Germinal center (tissue), 1 donor: ENCODE measurements at regions not wholly inside any gene's neighbourhood (a gene's known extent, or its start where the extent isn't known, plus 50 kb on each side); places are given as distances from the start of the nearest gene placed in this dataset.
"Not testable (repeated sequence)": the region's sequence is repeated elsewhere in the genome, so short reads cannot be mapped to it uniquely, and the experiment has no call there.

Experiments used
- DNase-seq: peaks from one replicate; pipeline ENCODE4 v3.0.0; 2012; ENCODE audit warnings: mixed read lengths, low spot score

DNA sequence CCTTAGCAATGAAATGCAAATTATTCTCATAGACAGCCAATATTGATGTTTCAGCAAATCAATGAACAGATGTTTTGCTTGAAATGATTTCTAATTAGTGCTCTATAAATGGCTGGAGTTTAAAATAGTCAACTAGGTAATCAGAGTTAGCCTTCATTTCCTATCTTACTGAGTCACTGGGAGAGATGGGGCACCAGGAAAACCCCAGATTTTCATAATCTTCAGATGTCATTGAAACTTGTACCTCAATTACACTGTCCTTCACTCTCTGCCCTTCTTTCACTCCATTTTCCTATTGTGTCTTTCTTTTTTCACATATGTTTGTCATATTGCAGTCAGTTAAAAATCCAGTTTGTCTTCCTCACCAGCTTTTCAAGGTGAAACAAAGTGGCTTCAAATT, 92.7 kb downstream of the C12orf75 start:
- DNase-seq: no peak

DNA sequence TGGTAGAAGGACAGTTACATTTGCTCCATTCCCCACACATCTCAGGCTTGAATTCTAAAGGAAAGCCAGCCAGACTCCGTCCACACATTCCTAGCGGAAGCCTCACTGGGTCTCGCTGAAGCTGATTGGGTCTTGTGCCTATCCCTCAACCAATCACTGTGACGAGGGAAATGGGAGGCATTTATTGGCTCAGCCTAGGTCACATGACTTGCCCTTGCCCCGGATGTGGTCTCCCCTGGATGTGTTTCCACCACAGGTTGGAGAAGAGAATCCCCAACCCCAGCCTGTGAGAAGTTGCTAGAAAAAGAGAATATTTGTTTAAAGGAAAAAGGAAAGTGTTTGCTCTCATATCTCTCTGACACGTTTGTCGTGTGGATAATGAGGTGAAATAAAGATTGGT, 93.4 kb downstream of the C12orf75 start:
- no peak for DNase-seq

DNA sequence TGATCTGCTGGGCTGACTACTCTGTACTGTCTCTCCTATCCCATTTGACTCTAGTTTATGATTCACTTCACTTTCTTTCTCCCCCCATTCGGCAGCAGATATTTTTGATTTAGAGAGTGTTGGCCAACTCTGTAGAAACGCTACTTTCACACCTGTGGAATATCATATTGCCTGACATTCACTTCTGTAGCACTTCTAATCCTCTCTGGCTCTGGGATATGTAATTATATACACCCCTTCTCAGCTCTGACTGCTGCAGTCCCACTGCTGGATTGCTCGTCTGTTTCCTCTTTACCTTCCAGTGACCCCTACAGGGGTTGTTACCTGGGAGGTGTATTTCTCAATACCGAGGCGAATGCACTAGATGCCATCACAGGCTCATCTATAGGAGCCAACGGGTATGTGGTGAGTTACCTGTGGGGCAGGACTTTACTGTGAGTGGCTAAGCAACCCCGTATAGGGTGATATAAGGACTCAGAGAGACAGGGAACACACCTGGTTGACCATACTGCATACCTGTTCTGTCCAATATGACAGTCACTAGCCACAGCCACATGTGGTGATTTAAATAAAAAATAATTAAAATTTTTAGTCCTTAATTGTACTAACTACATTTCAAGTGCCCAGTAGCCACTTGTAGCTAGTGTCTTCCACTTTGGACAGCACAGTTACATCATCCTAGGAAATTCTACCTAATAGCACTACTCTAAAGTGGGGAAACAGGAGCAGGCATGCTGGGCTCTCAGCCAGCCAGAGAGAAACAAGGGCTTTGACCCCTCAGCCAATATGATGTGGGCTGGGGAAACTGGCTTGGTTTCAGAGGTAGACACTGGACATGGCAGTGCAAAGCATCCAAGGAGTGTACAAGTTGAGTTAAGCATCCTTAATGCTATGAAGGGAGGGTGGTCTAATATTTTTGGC, 95.0 kb downstream of the C12orf75 start:
- DNase-seq: no peak

DNA sequence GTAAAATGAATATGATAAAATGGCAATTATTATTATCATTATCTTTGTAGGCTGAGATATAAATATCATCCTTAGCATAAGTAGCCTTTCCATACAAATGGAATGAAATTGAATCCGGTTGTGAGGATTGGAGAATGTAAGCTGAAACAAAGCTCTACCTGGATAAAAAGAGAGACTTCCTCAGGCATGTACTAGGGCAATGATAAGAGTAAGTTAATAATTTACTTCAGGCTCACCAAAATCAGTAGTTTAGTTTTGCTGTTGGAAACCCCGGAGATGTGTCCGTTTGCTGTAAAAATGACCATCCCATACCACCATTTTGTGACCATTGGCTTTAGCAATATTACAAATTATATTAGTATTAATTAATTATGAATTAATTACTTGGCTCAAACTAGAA, 96.3 kb downstream of the C12orf75 start:
- no peak for DNase-seq

DNA sequence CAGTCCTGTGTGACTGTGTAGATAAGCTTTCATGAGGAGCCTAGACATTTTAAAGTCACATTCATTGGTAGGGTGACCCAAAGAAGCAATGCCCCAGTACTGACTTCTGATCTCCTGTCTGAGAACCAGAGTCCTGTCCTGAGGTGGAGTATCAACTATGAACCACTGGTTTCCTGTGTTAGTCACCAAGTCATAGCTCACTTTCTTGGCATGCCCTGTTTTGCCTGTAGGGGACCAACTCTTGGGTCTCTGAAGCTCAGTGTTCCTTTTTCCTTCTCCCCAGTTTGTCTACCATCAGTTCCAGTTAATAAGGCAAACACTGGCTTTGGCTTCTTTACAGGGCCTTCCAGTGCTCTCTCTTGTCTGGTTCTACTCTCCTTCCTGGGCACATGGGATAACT, 97.4 kb downstream of the C12orf75 start:
- peak; percentile 8 for DNase-seq

DNA sequence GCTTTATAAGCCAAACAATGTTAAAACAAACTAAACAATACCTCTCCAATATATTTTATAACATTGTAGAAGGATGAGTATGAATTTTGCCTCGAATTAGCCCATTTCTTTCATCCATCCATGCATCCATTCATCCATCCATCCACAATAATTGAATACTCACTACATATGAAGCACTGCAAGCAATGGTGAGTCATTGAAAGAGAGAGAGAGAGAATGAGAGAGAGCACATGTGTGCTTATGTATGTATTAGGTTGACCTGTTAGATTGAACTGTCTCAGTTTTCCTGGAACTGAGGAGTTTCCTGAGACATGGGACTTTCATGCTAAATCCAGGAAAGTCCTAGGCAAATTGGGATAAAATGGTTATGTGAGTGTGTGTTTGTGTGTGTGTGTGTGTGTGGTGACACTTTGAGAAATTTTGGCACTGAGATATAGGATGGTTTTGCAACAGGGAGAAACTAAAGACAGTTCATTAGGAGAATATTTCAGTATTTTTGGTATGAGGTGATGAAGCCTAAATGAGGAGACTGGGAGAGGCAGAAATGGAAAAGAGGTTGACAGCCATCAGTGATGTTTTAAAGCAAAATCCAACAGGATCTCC, 98.4 kb downstream of the C12orf75 start:
- no peak for DNase-seq

DNA sequence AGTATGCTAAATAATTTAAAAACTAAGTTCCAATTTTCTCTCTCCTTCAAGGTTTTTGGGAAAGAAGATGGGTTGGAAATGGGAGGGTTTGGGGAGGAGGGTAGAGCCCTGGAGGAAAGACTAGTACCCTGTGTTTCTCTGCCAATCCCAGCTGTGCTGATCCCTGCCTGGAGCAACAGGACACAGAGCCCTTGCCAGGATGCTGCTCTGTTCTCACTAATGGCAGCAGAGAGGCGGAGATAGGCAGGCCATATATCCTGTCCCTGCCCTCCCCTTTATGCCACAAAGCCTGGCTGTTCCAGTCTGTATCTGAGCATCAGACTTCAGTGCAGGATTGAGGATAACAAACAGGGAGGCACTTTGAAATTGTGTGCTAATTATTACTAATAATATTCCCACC, 99.0 kb downstream of the C12orf75 start:
- DNase-seq: no peak

DNA sequence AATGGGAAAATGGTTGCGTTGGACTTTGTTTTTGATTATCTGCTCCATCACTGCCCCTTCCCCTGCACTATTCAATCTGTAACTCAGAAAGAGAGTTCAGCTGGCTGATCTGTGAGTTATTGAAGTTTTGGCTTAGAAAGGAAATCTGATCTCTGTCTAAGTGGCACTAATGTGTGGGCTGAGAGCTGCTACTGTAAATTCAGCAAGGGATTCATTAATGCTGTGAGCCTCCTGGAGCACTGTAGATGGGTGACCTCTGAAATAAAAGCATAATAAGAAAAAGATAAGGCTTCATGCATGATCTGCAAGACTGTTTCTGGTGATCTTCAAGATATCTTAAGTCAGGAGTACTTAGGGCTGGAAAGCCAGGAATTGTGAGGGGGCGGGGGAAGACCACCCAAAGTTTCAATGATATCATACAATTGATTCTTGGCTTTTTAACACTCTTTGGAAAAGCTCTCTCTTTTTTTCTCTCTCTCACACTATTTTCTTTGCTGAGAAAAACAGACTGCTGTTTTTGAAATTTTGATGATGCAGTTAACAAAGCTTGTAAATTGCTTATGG, 101.1 kb downstream of the C12orf75 start:
- no peak for DNase-seq

DNA sequence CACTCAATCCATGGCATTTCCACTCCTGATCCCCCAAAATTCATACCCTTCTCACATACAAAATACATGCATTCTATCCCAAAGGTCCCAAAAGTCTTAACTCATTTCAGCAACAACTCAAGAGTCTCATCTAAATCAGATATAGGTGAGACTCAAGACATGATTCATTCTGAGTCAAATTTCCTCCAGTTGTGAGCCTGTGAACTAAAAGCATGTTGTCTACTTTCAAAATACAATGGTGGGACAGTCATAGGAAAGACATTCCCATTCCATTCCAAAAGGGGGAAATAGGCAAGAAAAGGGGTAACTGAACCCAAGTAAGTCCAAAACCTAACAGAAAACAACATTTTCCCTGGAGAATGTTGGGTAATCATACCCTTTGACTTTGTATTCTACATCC, 103.3 kb downstream of the C12orf75 start:
- no peak for DNase-seq

DNA sequence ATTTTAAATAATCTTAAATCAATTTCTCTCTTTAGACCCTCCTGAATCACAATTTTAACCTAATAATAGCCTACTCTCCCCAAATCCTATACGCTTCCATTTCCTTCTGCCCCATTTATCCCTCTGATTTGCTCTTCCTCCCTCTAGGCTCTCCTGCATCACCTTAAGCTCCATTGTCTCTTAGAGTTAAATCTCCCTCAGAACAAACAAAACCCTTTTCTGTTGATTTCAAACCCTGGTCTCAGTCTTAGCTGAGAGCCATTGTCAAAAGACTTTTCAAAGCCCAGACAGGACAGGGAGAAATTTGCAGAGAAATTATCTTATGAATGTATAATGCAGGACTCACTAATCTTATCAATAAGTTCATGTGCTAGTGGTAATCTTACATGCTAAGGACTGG, 106.1 kb downstream of the C12orf75 start:
- DNase-seq: no peak

DNA sequence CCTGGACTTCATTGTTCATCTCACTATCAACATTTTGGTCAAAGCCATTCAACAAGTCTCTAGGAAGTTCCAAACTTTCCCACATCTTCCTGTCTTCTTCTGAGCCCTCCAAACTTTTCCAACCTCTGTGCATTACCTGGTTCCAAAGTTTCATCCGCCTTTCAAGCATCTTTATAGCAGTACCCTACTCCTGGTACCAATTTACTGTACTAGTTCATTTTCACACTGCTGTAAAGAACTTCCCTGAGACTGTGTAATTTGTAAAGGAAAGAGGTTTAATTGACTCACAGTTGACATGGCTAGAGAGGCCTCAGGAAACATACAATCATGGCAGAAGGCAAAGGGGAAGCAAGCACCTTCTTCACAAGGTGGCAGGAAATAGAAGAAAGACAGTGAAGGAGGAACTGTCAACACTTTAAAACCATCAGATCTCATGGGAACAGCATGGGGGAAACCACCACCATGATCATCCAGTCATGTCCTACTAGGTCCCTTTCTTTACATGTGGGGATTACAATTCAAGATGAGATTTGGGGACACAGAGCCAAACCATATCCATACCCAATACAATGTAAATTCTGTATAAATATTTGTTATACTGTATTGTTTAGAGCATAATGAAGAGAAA, 109.7 kb downstream of the C12orf75 start:
- no peak for DNase-seq

DNA sequence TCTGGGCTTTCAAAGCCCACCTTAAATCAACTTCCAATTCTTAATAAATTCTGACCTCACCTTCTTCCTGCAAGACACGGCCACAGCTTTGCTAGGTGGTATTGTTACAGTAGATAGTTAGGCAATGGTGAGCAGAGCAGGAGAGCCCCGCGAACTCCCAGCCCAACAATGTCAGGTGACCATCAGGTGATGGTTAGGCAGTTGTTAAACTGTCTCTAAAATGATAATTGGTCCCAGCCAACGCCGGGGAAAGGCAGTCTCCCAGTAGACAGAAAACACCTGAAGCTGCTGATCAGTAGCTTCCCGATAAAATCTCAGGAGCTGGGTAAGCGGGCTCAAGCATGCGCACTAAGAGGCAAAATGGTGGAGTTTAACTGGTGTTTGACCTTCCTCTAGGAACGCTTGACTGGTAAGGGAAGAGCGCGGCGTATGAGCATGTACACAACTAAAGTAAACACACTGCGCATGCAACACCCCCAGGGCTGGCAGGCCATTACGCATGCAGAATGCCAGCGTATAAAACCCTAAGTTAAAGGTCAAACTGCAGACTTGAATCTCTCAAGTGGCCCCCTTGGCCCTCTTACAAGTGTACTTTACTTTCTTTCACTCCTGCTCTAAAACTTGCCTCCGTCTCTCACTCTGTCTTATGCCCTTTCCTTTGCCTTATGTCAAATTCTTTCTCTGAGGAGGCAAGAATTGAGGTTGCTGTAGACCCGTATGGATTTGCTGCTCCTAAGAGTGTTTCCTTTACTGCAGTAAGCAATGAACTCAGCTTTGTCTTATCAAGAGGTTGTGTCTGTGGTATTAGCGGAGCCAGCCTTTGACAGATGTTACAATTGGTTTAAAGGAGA, 113.5 kb downstream of the C12orf75 start:
- DNase-seq: no peak

DNA sequence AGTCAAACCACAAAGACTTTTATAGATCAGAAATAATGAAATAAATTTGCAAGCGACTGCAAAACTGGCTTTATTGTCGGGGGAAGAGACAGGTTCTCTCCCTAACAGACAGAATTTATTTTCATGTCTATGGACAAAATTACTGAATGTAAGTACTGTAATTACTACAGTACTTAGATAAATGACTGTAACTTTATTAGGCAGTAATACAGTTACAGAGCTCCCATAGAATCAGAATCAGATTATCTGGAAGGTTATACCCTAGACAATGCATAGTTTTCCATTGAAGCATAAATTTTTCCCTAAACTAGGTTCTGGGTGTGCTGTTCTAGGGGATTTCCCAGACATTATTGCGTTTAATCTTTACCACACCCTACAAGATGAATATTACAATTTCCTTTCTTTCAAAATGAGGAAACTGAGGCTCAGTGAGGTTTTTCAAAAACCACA, 114.2 kb downstream of the C12orf75 start:
- DNase-seq: no peak

DNA sequence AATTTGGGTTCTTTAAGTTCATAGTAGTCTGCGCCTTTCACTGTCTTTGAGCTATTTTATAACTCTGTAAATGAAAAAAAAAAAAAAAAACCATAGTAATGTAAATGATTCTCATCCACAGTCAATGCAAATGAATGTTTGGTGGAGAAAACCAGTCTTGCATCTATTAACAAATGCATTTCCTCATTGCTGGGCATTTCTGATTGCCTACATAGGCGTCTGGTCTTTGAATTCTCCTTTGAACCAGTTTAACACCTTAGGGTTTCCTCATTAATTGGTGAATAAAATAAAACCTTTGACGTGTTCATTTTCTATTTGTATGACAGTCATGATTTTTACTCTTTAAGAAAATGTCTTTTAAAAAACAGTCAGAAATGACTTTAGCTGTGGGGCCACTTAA, 114.8 kb downstream of the C12orf75 start:
- no peak for DNase-seq

DNA sequence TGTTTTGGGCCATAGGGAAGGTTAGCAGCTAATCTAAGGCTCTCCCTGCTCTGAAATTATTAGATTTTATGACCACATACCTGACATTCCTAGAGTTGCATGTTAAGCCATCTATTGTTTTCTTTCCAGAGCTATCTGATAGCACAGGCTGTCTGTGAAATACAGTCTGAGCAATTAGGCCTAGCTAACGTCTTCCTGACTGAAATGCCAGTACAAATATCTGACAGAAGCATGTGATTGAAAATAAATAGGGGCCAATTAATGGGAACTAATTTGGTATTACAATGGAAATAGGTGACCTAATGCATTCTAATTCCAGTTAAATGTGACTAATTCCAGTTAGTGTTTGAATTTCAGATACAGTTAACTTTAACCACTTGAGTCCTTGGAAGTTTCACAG, 115.2 kb downstream of the C12orf75 start:
- DNase-seq: no peak

DNA sequence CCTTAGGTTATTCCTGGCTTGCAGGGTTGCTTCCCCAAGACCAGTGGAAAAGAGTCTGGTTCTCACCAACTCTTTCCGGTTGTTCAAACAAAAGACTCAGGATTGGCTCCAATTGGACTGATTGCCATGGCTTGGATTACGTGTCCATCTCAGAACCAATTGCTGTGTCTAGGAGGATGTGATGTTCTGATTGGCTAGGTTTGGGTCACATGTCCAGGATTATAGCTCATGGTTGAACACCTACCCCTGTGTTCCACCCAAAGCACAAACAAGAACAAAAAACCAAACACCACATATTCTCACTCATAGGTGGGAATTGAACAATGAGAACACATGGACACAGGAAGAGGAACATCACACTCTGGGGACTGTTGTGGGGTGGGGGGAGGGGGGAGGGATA, 116.0 kb downstream of the C12orf75 start:
- DNase-seq: not testable (repeated sequence)

DNA sequence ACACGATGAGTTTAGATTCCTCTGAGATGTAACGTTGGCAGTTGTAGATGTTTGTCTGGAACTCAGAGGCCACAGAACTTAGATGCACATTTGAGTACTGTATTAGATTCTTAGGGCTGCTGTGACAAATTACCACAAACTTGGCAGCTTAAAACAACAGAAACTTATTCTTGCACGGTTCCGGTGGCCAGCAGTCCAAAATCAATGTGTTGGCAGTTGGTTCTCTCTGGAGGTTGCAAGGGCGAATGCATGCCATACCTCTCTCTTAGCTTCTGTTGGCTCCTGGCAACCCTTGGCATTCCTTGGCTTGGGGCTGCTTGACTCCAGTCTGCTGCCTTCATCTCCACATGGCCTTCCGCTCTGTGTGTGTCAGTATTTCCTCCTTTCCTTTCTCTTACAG, 118.9 kb downstream of the C12orf75 start:
- DNase-seq: no peak

DNA sequence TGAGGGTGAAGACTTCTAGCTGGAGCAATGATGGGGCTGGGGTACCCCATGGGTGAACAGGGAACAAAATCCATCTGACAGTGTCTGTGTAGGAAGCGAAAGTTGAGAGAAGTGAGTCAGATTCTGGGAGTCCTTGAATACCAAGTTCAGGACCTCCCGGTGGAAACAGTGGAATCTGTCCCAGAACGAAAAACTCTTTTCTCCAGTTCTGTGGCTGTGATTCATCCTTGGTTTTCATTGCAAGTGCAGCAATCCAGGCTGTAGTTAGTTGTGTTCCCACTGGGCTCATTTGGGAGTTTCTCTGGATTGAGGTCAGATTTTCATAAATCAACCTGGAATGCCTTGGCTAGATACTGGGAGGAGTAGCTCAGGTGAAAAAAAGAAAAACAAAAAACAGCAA, 120.7 kb downstream of the C12orf75 start:
- DNase-seq: no peak

DNA sequence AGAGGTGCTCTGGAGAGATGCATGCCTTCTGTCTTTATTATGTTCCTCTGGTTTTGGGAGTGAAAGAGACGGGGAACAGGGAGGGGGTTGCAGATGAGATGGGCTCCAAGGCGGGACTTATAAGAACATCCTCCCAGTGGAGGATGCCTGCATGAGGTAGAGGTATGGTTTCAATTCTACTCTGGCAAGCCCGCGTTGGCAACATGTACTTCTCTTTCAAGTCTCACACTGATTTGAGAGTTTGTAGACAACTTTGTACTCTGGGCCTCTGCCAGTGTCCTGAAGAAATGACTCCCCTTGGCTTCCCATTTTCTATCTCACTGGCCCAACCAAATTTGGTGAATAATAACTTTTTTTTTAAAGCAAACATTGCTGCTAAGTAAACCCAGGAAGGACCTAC, 121.3 kb downstream of the C12orf75 start:
- DNase-seq: no peak

DNA sequence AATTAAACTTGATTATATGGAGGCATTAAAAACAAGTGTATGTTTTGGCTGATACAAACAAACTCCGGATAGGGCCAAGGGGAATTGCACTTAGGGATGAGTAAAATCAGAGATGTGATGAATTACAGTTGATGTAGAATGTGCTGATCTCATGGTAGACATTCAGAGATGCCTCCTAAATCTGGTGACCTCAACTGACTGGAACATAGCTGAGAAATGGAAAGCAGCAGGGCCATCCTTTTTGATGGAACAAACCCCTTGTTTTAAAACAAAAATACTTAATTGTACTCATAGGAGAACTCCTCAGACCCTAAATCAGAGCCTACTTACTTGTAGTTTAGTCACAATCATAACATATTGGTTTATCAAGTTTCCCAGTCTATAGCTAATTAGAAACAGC, 122.8 kb downstream of the C12orf75 start:
- no peak for DNase-seq

DNA sequence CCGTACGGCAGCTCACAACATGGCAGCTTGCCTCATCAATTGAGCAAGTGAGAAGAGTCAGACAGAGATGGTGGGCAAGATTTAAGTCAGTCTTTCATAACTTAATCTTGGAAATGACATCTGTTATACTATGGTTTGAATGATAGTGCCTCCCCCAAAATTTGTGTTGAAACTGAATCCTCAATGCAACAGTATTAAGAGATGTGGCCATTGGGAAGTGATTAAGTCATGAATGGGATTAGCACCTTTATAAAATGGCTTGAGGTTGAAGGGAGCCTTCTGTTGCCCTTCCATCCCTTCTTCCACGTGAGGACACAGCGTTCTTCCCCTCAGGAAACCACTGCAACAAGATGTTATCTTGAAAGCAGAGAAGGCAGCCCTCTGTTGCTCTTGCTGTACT, 124.2 kb downstream of the C12orf75 start:
- DNase-seq: no peak

DNA sequence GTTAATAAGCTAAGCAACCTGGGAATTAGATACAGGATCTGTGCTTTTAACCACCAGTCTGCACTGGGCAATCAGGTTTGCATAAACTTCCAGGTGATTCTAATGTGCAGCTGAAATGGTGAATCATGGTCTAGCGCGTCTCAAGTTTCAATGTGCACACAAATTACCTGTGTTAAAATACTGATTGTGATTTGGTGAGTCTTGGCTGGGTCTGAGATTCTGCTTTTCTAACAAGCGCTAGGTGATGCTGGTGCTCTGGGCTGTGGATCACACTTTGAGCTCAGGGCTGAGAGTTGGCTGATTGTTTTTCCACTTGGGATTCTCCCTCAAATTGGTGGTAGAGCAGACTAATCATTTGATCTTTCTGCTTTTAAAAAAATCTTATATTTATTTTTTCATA, 124.8 kb downstream of the C12orf75 start:
- no peak for DNase-seq
